HG03103 (cell line): ENCODE measurements at regions not wholly inside any gene's neighbourhood (a gene's known extent, or its start where the extent isn't known, plus 50 kb on each side); places are given as distances from the start of the nearest gene placed in this dataset.

Source experiments
- ATAC-seq: cut with Tn5 transposase; IDR thresholded peaks from one replicate; pipeline ENCODE4 v1.9.1; 2021; ENCODE audit warnings: low read depth; ENCODE audit not compliant: unreplicated experiment

- ATAC-seq: no peak
These were observed 184.0 kb upstream of the PARP11 start for GRCh38 chr12:4056910-4057845.

GRCh38 chr12:4054630-4055029 lies 181.4 kb upstream of the PARP11 start:
- no peak for ATAC-seq

GRCh38 chr12:4052691-4053090 lies 179.5 kb upstream of the PARP11 start:
- ATAC-seq: no peak

- ATAC-seq: no peak
These were observed 178.4 kb upstream of the PARP11 start for GRCh38 chr12:4051596-4051995.

GRCh38 chr12:4050340-4050739 lies 177.1 kb upstream of the PARP11 start:
- no peak for ATAC-seq

- ATAC-seq: no peak
These were observed 176.3 kb upstream of the PARP11 start for GRCh38 chr12:4049298-4050080.

GRCh38 chr12:4047421-4047820 lies 174.2 kb upstream of the PARP11 start:
- ATAC-seq: no peak

- ATAC-seq: no peak
These were observed 173.3 kb upstream of the PARP11 start for GRCh38 chr12:4046495-4046840.

- ATAC-seq: no peak
These were observed 172.7 kb upstream of the PARP11 start for GRCh38 chr12:4045786-4046494.

- no peak for ATAC-seq
These were observed 171.8 kb upstream of the PARP11 start for GRCh38 chr12:4044736-4045730.

- no peak for ATAC-seq
These were observed 170.9 kb upstream of the PARP11 start for GRCh38 chr12:4044101-4044500.

GRCh38 chr12:4041187-4041885 lies 168.1 kb upstream of the PARP11 start:
- no peak for ATAC-seq

GRCh38 chr12:4039931-4040330 lies 166.7 kb upstream of the PARP11 start:
- no peak for ATAC-seq

- no peak for ATAC-seq
These were observed 164.6 kb upstream of the PARP11 start for GRCh38 chr12:4037747-4038312.

- no peak for ATAC-seq
These were observed 163.6 kb upstream of the PARP11 start for GRCh38 chr12:4036671-4037271.

GRCh38 chr12:4034921-4035320 lies 161.7 kb upstream of the PARP11 start:
- no peak for ATAC-seq

- ATAC-seq: no peak
These were observed 159.9 kb upstream of the PARP11 start for GRCh38 chr12:4032924-4033615.

GRCh38 chr12:4031703-4032291 lies 158.6 kb upstream of the PARP11 start:
- ATAC-seq: no peak
